ENCODE measurements at regions not wholly inside any gene's neighbourhood (a gene's known extent, or its start where the extent isn't known, plus 50 kb on each side); places are given as distances from the start of the nearest gene placed in this dataset.

DNA sequence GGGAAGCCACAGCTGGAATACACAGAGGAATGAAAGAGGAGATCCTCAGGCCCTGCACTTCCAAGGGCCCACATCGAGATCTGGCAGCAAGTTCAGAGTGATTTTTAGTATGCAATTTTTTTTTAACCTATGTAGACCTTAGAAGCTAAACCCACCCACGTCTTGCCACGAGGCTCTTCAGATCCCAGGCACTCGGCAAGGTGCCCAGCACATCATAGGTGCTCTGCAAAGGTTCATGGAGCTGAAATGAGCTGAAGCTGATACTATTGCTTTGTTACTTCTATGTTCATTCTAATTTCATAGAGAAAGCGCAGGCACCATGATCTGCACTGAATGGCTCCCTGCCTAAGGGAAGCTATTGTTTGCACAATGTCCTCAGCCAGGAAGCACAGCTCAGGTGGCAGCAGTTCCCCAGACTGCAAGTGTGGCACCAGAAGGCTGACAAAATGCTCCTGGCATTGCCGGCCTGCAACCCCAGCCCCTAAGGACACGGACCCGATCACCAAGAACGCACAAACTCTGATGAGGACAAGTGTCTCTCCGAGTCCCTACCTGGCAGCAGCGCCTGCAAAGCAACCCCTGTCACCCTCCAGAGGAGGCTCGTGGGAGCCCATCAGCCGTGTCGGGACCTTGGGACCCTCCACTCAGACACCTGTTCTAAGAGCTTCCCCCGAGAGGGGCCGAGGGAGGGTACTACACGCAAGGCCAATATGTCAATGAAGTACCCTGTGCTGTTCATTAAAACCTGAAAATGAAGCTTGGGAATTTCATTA, 264.2 kb downstream of the NPHP4 start:
- TF ChIP-seq, protein P1, sequence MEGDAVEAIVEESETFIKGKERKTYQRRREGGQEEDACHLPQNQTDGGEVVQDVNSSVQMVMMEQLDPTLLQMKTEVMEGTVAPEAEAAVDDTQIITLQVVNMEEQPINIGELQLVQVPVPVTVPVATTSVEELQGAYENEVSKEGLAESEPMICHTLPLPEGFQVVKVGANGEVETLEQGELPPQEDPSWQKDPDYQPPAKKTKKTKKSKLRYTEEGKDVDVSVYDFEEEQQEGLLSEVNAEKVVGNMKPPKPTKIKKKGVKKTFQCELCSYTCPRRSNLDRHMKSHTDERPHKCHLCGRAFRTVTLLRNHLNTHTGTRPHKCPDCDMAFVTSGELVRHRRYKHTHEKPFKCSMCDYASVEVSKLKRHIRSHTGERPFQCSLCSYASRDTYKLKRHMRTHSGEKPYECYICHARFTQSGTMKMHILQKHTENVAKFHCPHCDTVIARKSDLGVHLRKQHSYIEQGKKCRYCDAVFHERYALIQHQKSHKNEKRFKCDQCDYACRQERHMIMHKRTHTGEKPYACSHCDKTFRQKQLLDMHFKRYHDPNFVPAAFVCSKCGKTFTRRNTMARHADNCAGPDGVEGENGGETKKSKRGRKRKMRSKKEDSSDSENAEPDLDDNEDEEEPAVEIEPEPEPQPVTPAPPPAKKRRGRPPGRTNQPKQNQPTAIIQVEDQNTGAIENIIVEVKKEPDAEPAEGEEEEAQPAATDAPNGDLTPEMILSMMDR (conservative IDR thresholded peaks at IDR 0.05; ENCODE audit: low read depth in 2 of 2): no peak
- TF ChIP-seq ZNF114 (CRISPR knock-in tag; IDR thresholded peaks at IDR 0.05) (no peak), NANOG (IDR thresholded peaks at IDR 0.05; ENCODE audit: borderline replicate concordance) (no peak), POLR2AphosphoS5 (IDR thresholded peaks at IDR 0.05; ENCODE audit: low read depth) (no peak), EZH2phosphoT487 (IDR thresholded peaks at IDR 0.05; ENCODE audit: unreplicated experiment) (no peak), REST (IDR thresholded peaks at IDR 0.05; ENCODE audit: unreplicated experiment) (no peak), CREB1 (CRISPR knock-in tag; IDR thresholded peaks at IDR 0.05; ENCODE audit: low read depth) (no peak), JUNB (IDR thresholded peaks at IDR 0.05; ENCODE audit: unreplicated experiment) (no peak), EZH2 (IDR thresholded peaks at IDR 0.05; ENCODE audit: low read depth, unreplicated experiment) (no peak), ZNF331 (CRISPR knock-in tag; IDR thresholded peaks at IDR 0.05; ENCODE audit: low read depth) (no peak)
